ENCODE measurements at regions not wholly inside any gene's neighbourhood (a gene's known extent, or its start where the extent isn't known, plus 50 kb on each side); places are given as distances from the start of the nearest gene placed in this dataset.
"Not testable (repeated sequence)": the region's sequence is repeated elsewhere in the genome, so short reads cannot be mapped to it uniquely, and the experiment has no call there.

GRCh38 chr1:80003250-80003649 is 996.7 kb upstream of the ADGRL4 start:
- FAIRE-seq = no peak

DNA sequence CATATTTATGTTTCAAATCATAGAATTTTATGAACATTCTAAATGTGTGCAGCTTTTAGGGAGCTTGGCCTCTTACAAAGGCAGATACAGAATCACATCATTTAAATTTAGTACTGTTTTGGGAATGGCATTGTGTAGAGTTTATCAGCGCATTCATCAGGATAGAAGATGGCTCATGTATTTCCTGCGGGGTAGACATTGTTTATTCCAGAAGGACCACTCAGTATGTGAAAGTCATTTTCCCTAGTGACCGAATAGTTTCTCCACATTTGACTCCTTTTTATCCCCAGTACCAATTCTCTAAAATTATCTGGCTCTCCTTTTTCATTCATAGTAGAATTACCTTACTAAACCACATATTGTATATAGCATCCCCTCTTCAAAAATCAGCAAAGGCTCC is 981.9 kb upstream of the ADGRL4 start:
- FAIRE-seq = no peak

- FAIRE-seq = no peak
These were observed 975.7 kb upstream of the ADGRL4 start for GRCh38 chr1:79982211-79982610.

GRCh38 chr1:79981481-79981880 is 975.0 kb upstream of the ADGRL4 start:
- FAIRE-seq = no peak

GRCh38 chr1:79979346-79979745 is 972.8 kb upstream of the ADGRL4 start:
- FAIRE-seq = no peak

DNA sequence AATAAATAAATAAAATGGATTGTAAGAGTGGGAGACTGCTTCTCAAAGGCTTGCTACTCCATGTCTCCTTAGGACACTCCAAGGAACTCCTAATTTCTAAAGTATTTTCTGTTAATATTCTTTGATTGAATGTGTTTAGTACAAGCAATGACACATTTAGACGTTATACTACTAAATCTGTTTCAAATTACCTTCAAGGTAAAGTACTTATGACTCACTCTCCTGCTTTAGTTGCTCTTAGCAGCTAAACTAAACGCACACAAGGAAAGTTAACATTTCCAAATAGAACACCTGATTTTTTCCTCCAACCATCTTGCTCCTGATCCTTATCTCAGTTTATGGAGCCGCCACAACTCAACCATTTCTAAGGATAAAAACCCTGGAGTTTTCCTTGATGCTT is 969.8 kb upstream of the ADGRL4 start:
- FAIRE-seq = no peak

DNA sequence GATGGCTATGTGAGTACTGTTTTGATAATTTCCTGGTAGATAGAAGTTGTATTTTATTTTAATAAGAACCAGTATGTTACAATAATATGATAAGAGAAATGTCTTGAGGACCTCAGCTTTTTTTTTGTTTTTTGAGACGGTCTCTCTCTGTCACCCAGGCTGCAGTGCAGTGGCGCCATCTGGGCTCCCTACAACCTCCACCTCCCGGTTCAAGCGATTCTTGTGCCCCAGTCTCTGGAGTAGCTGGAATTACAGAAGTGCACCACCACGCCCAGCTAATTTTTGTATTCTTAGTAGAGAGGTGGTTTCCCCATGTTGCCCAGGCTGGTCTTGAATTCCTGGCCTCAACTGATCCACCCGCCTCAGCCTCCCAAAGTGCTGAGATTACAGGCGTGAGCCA is 968.1 kb upstream of the ADGRL4 start:
- FAIRE-seq = no peak

DNA sequence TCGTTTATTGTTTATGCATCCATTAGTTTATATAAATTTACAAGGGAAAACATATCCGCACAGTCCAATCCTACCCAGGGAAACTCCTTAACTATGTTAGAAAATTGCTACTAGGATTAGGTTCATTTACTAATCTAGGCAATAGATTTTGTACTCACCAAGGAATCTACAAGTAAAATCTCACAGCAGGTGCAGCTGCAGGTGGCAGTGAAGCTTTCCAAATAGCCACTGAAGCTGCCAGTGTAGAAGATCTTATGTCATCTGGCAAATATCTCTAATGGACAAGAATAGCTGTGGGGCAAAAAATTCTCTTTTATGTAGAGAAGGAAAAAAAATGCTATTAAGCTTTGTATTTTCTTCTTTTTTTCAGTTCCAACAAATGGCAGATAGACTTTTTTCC is 963.4 kb upstream of the ADGRL4 start:
- no peak for FAIRE-seq

- FAIRE-seq = no peak
These were observed 959.9 kb upstream of the ADGRL4 start for GRCh38 chr1:79966438-79966837.

DNA sequence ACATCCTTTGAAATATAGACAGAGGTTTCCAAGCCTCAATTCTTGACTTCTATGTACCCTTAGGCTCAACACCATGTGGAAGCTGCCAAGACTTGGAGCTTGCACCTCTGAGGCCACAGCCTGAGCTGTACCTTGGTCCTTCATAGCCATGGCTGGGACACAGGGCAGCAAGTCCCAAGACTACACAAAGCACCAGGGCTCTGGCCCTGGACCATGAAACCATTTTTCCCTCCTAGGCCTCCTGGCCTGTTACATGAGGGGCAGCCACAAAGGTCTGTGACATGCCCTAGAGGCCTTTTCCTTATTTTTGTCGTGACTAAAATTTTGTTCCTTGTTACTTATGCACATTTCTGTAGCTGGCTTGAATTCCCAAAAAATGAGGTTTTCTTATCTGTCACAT is 953.1 kb upstream of the ADGRL4 start:
- FAIRE-seq = no peak

- FAIRE-seq = no peak
These were observed 949.4 kb upstream of the ADGRL4 start for GRCh38 chr1:79955966-79956365.

GRCh38 chr1:79950511-79950910 is 944.0 kb upstream of the ADGRL4 start:
- no peak for FAIRE-seq

GRCh38 chr1:79945391-79945790 is 938.9 kb upstream of the ADGRL4 start:
- FAIRE-seq = no peak

GRCh38 chr1:79929356-79929755 is 922.8 kb upstream of the ADGRL4 start:
- FAIRE-seq = no peak

- no peak for FAIRE-seq
These were observed 922.4 kb upstream of the ADGRL4 start for GRCh38 chr1:79928901-79929300.

- FAIRE-seq = no peak
These were observed 914.6 kb upstream of the ADGRL4 start for GRCh38 chr1:79920960-79921669.

GRCh38 chr1:79914896-79915295 is 908.4 kb upstream of the ADGRL4 start:
- FAIRE-seq = no peak

- peak; percentile 8 for FAIRE-seq
These were observed 906.3 kb upstream of the ADGRL4 start for GRCh38 chr1:79912813-79913212.

DNA sequence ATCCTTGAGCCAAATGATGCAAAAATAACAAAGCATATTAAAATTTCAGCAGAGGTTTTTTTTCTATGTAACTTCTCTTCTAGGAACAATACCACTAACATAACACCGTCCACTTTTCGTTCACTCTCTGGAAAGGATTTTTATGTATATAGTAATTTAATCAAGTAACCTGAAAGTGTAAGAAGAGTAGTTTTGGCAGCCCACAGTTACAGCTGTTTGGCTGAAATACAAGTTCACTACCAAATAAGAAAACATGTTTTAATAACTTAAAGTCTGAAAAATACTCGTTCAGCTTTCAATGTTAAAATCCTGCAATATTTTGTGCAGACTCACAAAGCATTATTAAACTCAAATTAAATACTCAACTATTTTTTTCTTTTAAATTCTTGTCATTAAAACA is 896.8 kb upstream of the ADGRL4 start:
- FAIRE-seq = peak; percentile 71

GRCh38 chr1:79902418-79902817 is 895.9 kb upstream of the ADGRL4 start:
- FAIRE-seq = no peak

- FAIRE-seq = no peak
These were observed 893.4 kb upstream of the ADGRL4 start for GRCh38 chr1:79899914-79900313.

- no peak for FAIRE-seq
These were observed 889.6 kb upstream of the ADGRL4 start for GRCh38 chr1:79896140-79896539.

DNA sequence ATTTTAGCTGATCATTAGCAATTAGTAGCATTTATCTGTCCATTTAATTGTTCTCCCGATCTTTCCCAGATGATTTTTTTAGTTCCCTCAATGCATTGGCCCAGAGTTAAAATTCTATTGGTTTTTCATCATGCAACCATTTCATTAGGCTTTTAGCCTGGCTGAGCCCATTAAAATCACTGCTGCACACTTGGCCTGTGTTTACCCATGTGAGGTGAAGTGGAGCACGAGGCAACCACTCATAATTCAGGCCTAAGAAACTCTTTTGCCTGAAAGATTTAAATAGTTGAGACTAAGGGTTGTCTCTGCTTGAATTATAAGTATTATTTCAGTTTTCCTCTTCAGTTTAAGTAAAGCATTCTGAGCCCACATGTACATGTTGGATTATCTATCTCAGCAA is 889.0 kb upstream of the ADGRL4 start:
- no peak for FAIRE-seq

GRCh38 chr1:79894129-79894528 is 887.6 kb upstream of the ADGRL4 start:
- FAIRE-seq = not testable (repeated sequence)

GRCh38 chr1:79887059-79887458 is 880.5 kb upstream of the ADGRL4 start:
- no peak for FAIRE-seq

Measured in endometrium (tissue), 2 donors.